Astrocyte of the cerebellum (primary cell): ENCODE measurements at regions not wholly inside any gene's neighbourhood (a gene's known extent, or its start where the extent isn't known, plus 50 kb on each side); places are given as distances from the start of the nearest gene placed in this dataset.

Experiments used
- DNase-seq: peaks from one replicate; pipeline ENCODE4 v3.0.0-alpha.2; 2011; ENCODE audit warnings: low read depth
- H3K4me3 ChIP-seq: 2 replicates; pipeline ENCODE4 v1.5.1; 2011; ENCODE audit warnings: mild to moderate bottlenecking, low read depth, low read length, moderate library complexity
- CTCF ChIP-seq: IDR thresholded peaks from 2 replicates; pipeline ENCODE4 v1.5.1; 2012; ENCODE audit warnings: low read length, low read depth, moderate library complexity, mild to moderate bottlenecking; ENCODE audit errors: missing control alignments
- in situ Hi-C: cut with HindIII; loops from 2 replicates; pipeline ENCODE4 v1.10.0; 2017; ENCODE audit warnings: low sequenced_read_pairs

- in situ Hi-C loops = no loop called here
- TF ChIP-seq CTCF = no peak
- DNase-seq = no peak
- no peak overlapping the region for H3K4me3 ChIP-seq
These were observed 257.4 kb upstream of the IL12A start for GRCh38 chr3:159731254-159731653.

GRCh38 chr3:159732172-159733111 is 256.2 kb upstream of the IL12A start:
- peak; percentile 70 for DNase-seq
- in situ Hi-C loops = no loop called here
- H3K4me3 ChIP-seq = no peak overlapping the region
- no peak for TF ChIP-seq CTCF

- in situ Hi-C loops = no loop called here
- TF ChIP-seq CTCF = no peak
- peak; percentile 57 for DNase-seq
- H3K4me3 ChIP-seq = no peak overlapping the region
These were observed 255.3 kb upstream of the IL12A start for GRCh38 chr3:159733194-159733860.

GRCh38 chr3:159734681-159735080 is 254.0 kb upstream of the IL12A start:
- no peak for TF ChIP-seq CTCF
- in situ Hi-C loops = no loop called here
- no peak for DNase-seq
- H3K4me3 ChIP-seq = no peak overlapping the region

GRCh38 chr3:159739166-159739565 is 249.5 kb upstream of the IL12A start:
- no peak for TF ChIP-seq CTCF
- no peak for DNase-seq

GRCh38 chr3:159739969-159740368 is 248.7 kb upstream of the IL12A start:
- TF ChIP-seq CTCF = no peak
- H3K4me3 ChIP-seq = no peak overlapping the region
- no peak for DNase-seq
- in situ Hi-C loops = no loop called here

More at GRCh38 chr3:159739166-159739565, 249.5 kb upstream of the IL12A start:
- in situ Hi-C loops = no loop called here
- H3K4me3 ChIP-seq = no peak overlapping the region
